PC-9 (cell line): ENCODE measurements at regions not wholly inside any gene's neighbourhood (a gene's known extent, or its start where the extent isn't known, plus 50 kb on each side); places are given as distances from the start of the nearest gene placed in this dataset.

Source experiments
- CTCF ChIP-seq: fragments of 200-600 bp; sonication (generic); conservative IDR thresholded peaks from 2 replicates; pipeline ENCODE4 v1.6.1; 2017; ENCODE audit warnings: mixed run types, antibody characterized with exemption, mild to moderate bottlenecking, moderate library complexity
- EZH2 ChIP-seq: fragments of 200-600 bp; sonication (generic); IDR thresholded peaks from 2 replicates; pipeline ENCODE4 v1.8.0; 2017; ENCODE audit warnings: antibody characterized with exemption, low read depth

- TF ChIP-seq CTCF, result peak; percentile 29; the same call in 1 of the 2 replicates
- TF ChIP-seq EZH2, result no peak
Observed at GRCh38 chr5:26009742-26010141, 1028.6 kb downstream of the CDH9 start.
